ENCODE measurements at regions not wholly inside any gene's neighbourhood (a gene's known extent, or its start where the extent isn't known, plus 50 kb on each side); places are given as distances from the start of the nearest gene placed in this dataset.

GRCh38 chr3:168427835-168428475 lies 332.2 kb upstream of the GOLIM4 start:
- TF ChIP-seq POLR2A (IDR thresholded peaks at IDR 0.05) (no peak), CTCF (IDR thresholded peaks at IDR 0.05) (no peak)

Data from adrenal gland (tissue), 5 donors.